Sigmoid colon (tissue), 4 donors: ENCODE measurements at regions not wholly inside any gene's neighbourhood (a gene's known extent, or its start where the extent isn't known, plus 50 kb on each side); places are given as distances from the start of the nearest gene placed in this dataset.

ENCODE experiments used
- EP300 ChIP-seq, 4 donors: sonication (generic); formaldehyde crosslinking; IDR thresholded peaks; one replicate each; pipeline ENCODE4 v1.6.1; 2017; ENCODE audit warnings: antibody characterized with exemption in 4 of 4
- POLR2A ChIP-seq, 2 donors: fragments of 450-650 bp; IDR thresholded peaks; one replicate each; pipeline ENCODE4 v1.6.1; 2016; ENCODE audit warnings: antibody characterized with exemption in 2 of 2, mild to moderate bottlenecking in 2 of 2, moderate library complexity in 2 of 2

GRCh38 chr12:127263621-127264020 lies 1003.3 kb upstream of the TMEM132C start:
- TF ChIP-seq EP300 (IDR thresholded peaks at IDR 0.05) (no peak), POLR2A (IDR thresholded peaks at IDR 0.05) (no peak)
